ENCODE measurements at regions not wholly inside any gene's neighbourhood (a gene's known extent, or its start where the extent isn't known, plus 50 kb on each side); places are given as distances from the start of the nearest gene placed in this dataset.

DNA sequence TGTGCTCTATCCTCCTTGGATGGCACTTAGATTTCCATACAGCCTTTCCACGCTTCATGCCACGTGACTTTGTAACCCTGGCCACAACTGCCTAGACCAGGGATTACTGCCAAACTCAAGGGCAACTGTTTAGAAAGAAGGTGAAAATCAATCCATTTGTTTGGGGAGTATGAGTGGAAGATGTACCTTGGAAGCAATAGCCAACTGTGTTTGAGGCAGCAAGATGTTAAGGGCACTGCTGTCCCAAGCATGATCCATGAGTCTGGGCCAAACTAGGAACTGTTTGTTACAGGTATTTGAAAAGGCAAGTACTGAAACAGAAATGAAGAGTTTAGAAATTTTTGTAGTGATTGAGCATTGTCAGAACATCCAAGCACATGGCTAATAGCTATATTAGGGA lies 138.9 kb downstream of the CDC42EP3 start:
- Mint-ChIP-seq H3K4me3 (peak overlapping the region in 2 of 8 donors; percentile 7), H3K9me3 (no peaks in the 10 kb centered on the region), H3K27ac (no peak overlapping the region), H3K4me1 (peaks cover 1 to 4% (median 3%) of the 10 kb centered on the region in 3 donors), H3K36me3 (peaks cover 0 to 4% of the 10 kb centered on the region in 2 donors), H3K27me3 (peaks cover 0 to 5% (median 4%) of the 10 kb centered on the region in 3 donors)
- DNase-seq (no peak), ATAC-seq (ENCODE audit: low read depth in 2 of 2) (no peak)

DNA sequence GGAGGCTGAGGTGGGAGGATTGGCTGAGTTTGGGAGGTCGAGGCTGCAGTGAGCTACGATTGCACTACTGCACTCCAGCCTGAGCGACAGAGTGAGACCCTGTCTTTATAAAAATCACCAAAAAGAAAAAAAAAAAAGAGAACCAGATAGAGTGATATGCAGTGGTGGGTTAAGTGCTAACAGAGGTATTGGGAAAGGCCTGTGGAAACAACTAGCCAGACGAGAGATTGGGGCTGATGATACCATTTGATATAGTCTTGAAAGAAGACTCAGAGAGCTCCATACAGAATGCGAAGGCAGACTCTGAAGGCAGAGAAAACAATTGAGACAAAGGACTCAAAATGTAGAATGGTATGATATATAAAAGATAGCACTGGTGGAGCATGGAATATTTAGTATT lies 134.1 kb downstream of the CDC42EP3 start:
- peak overlapping the region in 1 of 6 donors; percentile 3 for H3K27ac Mint-ChIP-seq
- H3K4me1 Mint-ChIP-seq = no peaks in the 10 kb centered on the region
- H3K4me3 Mint-ChIP-seq = no peak overlapping the region
- ATAC-seq (ENCODE audit: low read depth in 2 of 2) = no peak
- H3K27me3 Mint-ChIP-seq = peaks cover 3 to 21% (median 7%) of the 10 kb centered on the region in 3 donors
- no peak for DNase-seq
- peaks cover 0 to 4% (median 0%) of the 10 kb centered on the region in 7 donors for H3K9me3 Mint-ChIP-seq
- peaks cover 4 to 7% of the 10 kb centered on the region in 2 donors for H3K36me3 Mint-ChIP-seq

DNA sequence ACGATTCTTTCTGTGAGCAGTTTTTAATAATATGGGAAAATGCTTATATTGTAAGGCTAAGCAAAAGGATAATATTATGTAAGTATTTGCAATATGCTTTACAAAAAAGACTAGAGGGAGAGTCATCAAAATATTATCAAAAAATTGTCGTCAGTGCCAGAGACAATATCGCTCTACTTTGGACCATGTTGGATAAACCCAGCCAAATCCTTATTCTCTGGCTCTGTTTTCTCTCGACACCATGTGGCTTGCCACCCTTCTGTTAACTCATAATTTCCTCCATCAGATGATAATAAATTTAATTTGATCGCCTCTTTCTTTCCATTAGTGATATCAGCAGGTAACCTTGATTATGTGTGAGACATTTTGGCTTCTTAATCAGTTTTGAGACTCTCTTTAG lies 129.9 kb downstream of the CDC42EP3 start:
- DNase-seq = no peak
- ATAC-seq (ENCODE audit: low read depth in 2 of 2) = no peak

DNA sequence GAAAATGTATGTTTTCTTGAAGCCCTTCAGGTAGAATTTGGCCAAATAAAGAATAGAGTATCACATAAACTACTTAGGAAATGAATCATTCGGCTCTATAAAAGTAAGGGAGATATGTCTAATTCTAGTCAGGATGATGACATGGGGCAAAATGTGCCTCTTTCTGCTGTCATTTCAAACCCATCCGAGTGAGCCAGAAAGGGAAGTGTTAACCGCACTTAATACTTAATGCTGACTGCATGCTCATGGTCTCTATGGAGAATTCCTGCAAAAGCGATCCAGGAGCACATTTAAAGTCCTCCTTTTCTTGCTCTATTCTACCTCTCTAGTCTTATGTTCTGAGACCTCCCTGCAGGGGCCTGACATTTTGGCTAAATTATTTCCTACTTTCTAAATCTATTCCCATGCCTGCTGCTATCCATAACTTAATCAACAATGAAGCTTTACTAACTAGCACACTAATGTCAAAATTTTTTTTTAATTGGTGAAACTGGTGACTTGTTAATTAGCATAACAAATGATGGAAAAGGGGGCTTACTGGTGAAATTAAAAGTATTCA lies 127.4 kb downstream of the CDC42EP3 start:
- H3K27ac Mint-ChIP-seq = no peak overlapping the region
- peaks cover 3 to 18% (median 10%) of the 10 kb centered on the region in 3 donors for H3K4me1 Mint-ChIP-seq
- peaks cover 8 to 32% (median 29%) of the 10 kb centered on the region in 3 donors for H3K27me3 Mint-ChIP-seq
- no peak overlapping the region for H3K4me3 Mint-ChIP-seq
- no peak for DNase-seq
- peaks cover 0 to 4% (median 2%) of the 10 kb centered on the region in 7 donors for H3K9me3 Mint-ChIP-seq
- ATAC-seq (ENCODE audit: low read depth in 2 of 2) = no peak
- H3K36me3 Mint-ChIP-seq = peaks cover 0 to 5% of the 10 kb centered on the region in 2 donors

More for the DNA sequence above, 129.9 kb downstream of the CDC42EP3 start:
- Mint-ChIP-seq H3K27me3 (peaks cover 8 to 25% (median 22%) of the 10 kb centered on the region in 3 donors), H3K9me3 (peaks cover 0 to 4% (median 2%) of the 10 kb centered on the region in 7 donors), H3K4me3 (no peak overlapping the region), H3K36me3 (peaks cover 0 to 7% of the 10 kb centered on the region in 2 donors), H3K4me1 (peaks cover 3 to 18% (median 10%) of the 10 kb centered on the region in 3 donors), H3K27ac (no peak overlapping the region)

DNA sequence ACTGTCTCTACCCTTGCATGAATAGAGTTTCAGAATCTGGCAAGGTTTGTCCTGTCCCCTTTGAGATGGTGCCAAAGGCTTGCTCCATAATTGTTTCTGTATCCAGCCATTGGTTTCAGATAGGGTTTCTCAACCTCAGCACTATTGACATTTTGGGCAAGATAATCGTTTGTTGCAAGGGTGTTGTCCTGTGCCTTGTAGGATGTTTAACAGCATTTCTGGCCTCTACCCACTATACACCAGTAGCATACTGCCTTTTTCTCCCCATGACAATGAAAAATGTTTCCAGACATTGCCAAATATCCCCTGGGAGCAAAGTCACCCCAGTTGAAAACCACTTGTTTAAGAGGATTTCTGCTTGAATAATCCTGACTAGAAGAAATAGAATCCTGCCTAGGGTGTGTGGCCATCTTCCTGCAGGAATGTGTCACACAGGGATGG lies 126.8 kb downstream of the CDC42EP3 start:
- Mint-ChIP-seq H3K9me3 (peaks cover 0 to 4% (median 0%) of the 10 kb centered on the region in 7 donors), H3K27ac (no peak overlapping the region), H3K36me3 (no peaks in the 10 kb centered on the region), H3K4me1 (peaks cover 3 to 21% (median 12%) of the 10 kb centered on the region in 3 donors), H3K27me3 (peaks cover 8 to 32% (median 25%) of the 10 kb centered on the region in 3 donors), H3K4me3 (no peak overlapping the region)
- DNase-seq (no peak), ATAC-seq (ENCODE audit: low read depth in 2 of 2) (no peak)

DNA sequence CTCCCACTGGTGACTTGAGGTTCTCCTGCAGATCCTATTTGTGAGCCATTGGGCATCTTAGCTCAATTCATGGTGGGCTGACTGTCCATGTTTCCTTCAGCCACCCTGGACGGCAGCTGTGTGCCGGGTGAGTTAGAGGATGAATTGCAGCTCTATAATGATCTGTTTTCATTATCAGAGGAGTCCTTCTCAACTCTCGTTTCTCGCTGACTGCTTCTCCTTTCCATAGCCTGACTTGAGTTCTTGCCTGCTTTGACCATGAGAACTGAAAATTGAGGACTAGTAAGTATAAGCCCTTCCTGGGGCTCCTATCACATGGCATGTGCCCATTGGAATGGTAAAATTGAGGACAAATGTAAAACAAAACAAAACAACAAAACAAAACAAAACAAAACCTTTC lies 121.8 kb downstream of the CDC42EP3 start:
- DNase-seq (no peak), ATAC-seq (ENCODE audit: low read depth in 2 of 2) (no peak)
- Mint-ChIP-seq H3K4me1 (peaks cover 11 to 27% (median 23%) of the 10 kb centered on the region in 3 donors), H3K27me3 (peaks cover 0 to 23% (median 15%) of the 10 kb centered on the region in 3 donors), H3K9me3 (peaks cover 0 to 4% (median 0%) of the 10 kb centered on the region in 7 donors), H3K36me3 (no peaks in the 10 kb centered on the region), H3K27ac (no peak overlapping the region), H3K4me3 (no peak overlapping the region)

DNA sequence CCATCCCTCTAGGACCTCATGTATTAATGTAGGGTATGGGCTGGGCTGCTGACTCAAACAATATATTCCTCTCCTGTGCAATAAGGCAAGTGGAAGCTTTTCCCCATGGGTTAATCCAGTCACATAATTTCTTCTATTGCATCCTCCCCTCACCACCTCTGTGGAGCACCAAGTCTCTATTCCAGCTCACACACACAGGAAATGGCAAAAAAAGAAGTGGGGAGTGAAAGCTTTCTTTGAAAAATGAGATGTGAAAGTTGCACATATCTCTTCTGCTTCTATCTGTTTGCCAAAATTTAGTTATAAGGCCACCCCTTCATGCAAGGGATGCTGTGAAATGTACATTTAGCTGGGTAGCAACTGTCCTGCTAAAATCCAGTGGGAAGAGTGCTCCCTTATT lies 121.3 kb downstream of the CDC42EP3 start:
- Mint-ChIP-seq H3K27me3 (peaks cover 0 to 17% (median 11%) of the 10 kb centered on the region in 3 donors), H3K9me3 (peaks cover 0 to 4% (median 0%) of the 10 kb centered on the region in 7 donors), H3K36me3 (no peaks in the 10 kb centered on the region), H3K4me3 (no peak overlapping the region), H3K27ac (no peak overlapping the region), H3K4me1 (peaks cover 11 to 21% (median 19%) of the 10 kb centered on the region in 3 donors)
- peak; percentile 25 to 32 for ATAC-seq (ENCODE audit: low read depth in 2 of 2)
- DNase-seq = no peak

DNA sequence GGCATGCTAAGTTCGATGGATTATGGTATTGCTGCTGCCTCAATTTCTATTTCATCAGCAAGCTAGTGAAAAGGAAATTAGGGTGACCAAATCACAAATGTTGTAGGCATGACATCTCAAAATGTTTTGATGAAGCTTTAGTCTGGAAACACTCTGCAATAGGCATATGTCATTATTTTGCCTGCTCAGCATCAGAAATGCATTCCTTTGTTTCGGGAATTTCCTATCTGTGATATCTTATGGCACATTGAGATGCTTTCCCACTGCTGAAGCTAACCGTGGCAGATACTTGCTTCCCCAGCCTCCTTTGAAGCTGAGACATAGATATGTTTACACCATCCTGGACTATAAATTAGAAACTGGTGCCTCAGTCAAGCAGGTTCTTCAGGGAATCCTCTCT lies 119.7 kb downstream of the CDC42EP3 start:
- ATAC-seq (ENCODE audit: low read depth in 2 of 2) = no peak
- no peaks in the 10 kb centered on the region for H3K9me3 Mint-ChIP-seq

DNA sequence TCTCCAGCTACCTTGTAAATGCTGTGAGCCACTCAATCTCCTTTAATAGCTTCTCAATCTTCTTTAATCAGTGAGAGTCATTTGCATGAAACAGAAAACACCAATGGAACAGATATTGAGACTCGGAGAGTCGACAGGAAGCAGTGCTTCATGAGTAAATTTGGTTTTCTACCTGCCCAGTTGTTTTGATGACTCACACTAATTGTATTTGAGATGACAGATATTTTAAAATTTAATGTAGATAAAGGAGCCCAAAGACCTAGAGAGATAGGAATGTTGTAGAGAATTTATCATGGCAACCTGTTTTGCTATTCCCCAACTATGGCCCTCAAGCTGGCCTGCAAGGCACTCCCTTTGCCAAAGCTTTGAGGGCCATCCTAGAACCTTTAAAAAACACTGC lies 119.1 kb downstream of the CDC42EP3 start:
- no peaks in the 10 kb centered on the region for H3K9me3 Mint-ChIP-seq
- ATAC-seq (ENCODE audit: low read depth in 2 of 2) (no peak), DNase-seq (no peak)
- H3K4me1 Mint-ChIP-seq = peaks cover 8 to 16% (median 13%) of the 10 kb centered on the region in 3 donors
- no peak overlapping the region for H3K27ac Mint-ChIP-seq
- H3K4me3 Mint-ChIP-seq = no peak overlapping the region
- peaks cover 0 to 14% (median 11%) of the 10 kb centered on the region in 3 donors for H3K27me3 Mint-ChIP-seq
- no peaks in the 10 kb centered on the region for H3K36me3 Mint-ChIP-seq

More for the DNA sequence above, 119.7 kb downstream of the CDC42EP3 start:
- Mint-ChIP-seq H3K4me3 (no peak overlapping the region), H3K4me1 (peaks cover 8 to 13% (median 11%) of the 10 kb centered on the region in 3 donors), H3K27ac (no peak overlapping the region), H3K27me3 (peaks cover 0 to 14% (median 11%) of the 10 kb centered on the region in 3 donors), H3K36me3 (no peaks in the 10 kb centered on the region)
- no peak for DNase-seq

DNA sequence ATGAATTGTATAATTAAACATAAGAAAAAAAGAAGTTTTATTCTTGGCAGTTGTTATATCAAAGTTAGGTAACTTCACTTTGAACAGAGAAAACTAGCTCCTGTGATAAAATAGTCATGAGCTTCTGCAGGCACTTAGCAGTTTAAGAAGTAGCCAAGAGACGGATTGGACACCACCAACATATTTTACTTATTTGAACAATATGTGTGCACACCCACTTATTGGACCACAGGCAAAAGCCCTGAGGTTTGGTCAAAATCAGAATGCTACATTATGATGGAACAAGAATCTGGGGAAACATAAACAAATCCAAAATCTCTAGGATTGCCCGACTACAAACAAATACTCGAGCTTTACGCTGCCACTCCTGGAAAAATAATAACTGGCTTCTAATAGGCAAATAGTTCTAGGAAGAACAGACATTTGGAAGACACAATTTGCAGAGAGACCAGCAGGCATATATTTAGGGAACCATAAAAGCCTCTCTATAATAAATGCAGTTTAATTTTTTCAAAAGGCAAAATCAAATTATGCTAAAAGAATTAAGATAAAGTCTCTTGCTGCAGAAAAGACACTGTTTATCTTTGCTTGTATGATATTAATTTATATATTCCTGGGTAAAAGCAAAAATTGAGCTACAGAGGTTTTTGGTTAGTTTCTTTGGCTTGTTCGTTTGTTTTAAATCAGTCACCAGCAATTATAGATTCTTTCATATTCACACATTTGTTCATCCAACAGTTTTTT lies 117.9 kb downstream of the CDC42EP3 start:
- DNase-seq (no peak), ATAC-seq (ENCODE audit: low read depth in 2 of 2) (no peak)
- no peak overlapping the region for H3K4me3 Mint-ChIP-seq
- H3K27ac Mint-ChIP-seq = no peak overlapping the region
- peaks cover 0 to 4% (median 0%) of the 10 kb centered on the region in 7 donors for H3K9me3 Mint-ChIP-seq
- no peaks in the 10 kb centered on the region for H3K36me3 Mint-ChIP-seq
- H3K4me1 Mint-ChIP-seq = peaks cover 10 to 24% (median 19%) of the 10 kb centered on the region in 3 donors
- peaks cover 0 to 10% (median 9%) of the 10 kb centered on the region in 3 donors for H3K27me3 Mint-ChIP-seq

DNA sequence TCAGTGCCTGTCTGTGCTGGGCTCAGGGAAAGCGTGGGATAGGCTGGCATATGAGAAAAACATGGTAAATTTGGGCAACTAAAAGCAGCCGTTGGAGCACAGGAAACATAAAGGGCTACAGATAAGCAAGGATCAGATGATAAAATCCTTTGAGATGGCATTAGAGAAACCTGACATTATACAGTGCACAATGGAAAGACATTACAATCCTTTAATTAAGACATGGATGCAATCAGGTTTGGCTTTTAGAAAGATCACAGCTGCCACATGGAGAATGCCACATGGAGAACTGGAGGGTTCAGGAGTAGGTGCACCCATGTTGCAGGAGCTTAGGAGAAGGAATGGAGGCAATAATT lies 117.3 kb downstream of the CDC42EP3 start:
- Mint-ChIP-seq H3K4me3 (no peak overlapping the region), H3K4me1 (peaks cover 13 to 27% (median 20%) of the 10 kb centered on the region in 3 donors), H3K9me3 (peaks cover 0 to 4% (median 0%) of the 10 kb centered on the region in 7 donors), H3K36me3 (no peaks in the 10 kb centered on the region), H3K27ac (no peak overlapping the region), H3K27me3 (peaks cover 0 to 11% (median 8%) of the 10 kb centered on the region in 3 donors)
- DNase-seq = no peak
- ATAC-seq (ENCODE audit: low read depth in 2 of 2) = no peak

DNA sequence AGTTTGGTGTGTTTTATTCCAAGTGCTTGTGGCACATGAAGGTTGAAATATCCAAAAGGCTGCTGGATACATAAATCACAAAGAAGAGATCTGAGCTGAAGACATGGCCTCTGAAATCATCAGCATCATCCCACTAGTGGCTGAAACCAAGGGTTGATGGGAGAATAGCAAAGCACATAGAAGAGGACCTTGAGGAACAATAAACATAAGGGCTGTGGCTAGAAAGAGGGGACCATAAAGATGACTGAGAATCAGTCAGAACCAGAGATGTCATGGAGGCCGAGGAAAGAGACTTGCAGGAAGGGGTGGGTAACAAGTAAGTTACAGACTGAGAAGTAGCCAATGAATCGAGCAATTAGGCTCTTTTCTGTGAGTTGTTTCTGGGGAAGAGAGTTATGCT lies 116.8 kb downstream of the CDC42EP3 start:
- ATAC-seq (ENCODE audit: low read depth in 2 of 2) = no peak

DNA sequence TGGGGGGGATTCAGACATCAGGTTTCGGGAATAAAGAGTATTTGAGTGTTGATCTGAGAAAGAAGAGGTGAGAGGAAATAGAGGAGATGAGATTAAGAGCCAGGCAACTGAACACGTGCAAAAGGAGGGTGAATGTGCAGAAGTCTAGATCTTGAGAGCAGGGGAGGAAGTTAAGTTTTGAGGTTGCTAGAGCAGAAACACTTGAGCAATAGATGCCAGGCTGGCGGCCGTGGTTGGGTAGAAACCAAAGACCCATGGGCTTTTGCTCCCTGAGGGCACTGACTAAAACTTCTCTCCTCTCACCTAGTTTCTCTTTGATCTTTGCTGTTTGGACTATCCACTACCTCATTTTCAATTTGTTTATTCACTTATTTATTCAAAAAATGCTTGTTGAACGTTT lies 116.0 kb downstream of the CDC42EP3 start:
- H3K36me3 Mint-ChIP-seq = no peaks in the 10 kb centered on the region
- DNase-seq (peak; percentile 69), ATAC-seq (ENCODE audit: low read depth in 2 of 2) (peak; percentile 97 to 99)
- H3K9me3 Mint-ChIP-seq = peaks cover 0 to 4% (median 0%) of the 10 kb centered on the region in 7 donors
- H3K4me3 Mint-ChIP-seq = no peak overlapping the region
- peaks cover 7 to 17% (median 10%) of the 10 kb centered on the region in 3 donors for H3K4me1 Mint-ChIP-seq
- peaks cover 0 to 11% (median 10%) of the 10 kb centered on the region in 3 donors for H3K27me3 Mint-ChIP-seq
- H3K27ac Mint-ChIP-seq = no peak overlapping the region

More for the DNA sequence above, 116.8 kb downstream of the CDC42EP3 start:
- Mint-ChIP-seq H3K4me3 (no peak overlapping the region), H3K27me3 (peaks cover 0 to 11% (median 8%) of the 10 kb centered on the region in 3 donors), H3K36me3 (no peaks in the 10 kb centered on the region), H3K27ac (no peak overlapping the region), H3K9me3 (peaks cover 0 to 4% (median 0%) of the 10 kb centered on the region in 7 donors), H3K4me1 (peaks cover 13 to 25% (median 17%) of the 10 kb centered on the region in 3 donors)
- no peak for DNase-seq

All from naive B cell (primary cell).